ENCODE measurements at regions not wholly inside any gene's neighbourhood (a gene's known extent, or its start where the extent isn't known, plus 50 kb on each side); places are given as distances from the start of the nearest gene placed in this dataset.

DNA sequence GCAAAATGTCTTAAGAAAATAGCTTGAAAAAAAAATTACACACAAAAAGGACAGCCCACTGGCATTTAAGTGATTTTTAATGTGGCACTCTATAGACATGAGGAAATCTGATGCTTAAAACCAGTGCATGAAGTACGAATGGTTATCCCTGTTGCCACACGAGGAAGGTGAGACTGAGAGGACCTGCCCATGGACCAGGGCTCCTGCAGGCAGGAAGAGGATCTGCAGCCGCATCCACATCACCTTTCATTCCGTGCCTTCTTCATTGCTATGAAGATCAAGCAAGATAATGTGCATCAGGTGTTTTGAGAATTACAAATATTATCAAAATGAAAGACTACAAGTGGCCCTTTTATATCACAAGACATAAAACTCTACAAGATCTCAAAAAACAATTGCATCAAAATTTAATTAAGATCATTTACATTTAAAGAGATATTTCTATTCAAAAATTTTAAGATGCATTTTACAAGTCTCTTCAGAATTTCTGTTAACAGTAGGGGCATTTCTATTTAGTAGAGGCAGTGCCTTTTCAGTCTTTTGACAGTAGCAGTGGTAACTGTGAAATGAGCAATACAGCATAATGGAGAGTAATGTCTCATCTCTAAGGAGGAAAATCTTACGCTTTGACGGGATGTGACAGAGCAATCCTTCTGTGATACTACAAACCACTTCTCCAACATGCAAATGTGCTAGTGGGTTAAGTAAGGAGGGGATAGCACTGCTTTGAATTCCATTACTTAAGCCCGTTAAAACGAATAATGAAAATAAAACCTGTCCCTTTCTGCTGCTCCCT lies 83.4 kb downstream of the SLC5A7 start:
- Histone ChIP-seq H3K79me2 (ENCODE audit: control insufficient read depth, insufficient read depth, low read length) (no peaks in the 10 kb centered on the region), H3K27me3 (ENCODE audit: control insufficient read depth in 2 of 2, insufficient read depth in 2 of 2, low read length in 2 of 2) (no peaks in the 10 kb centered on the region), H3K4me3 (no peak overlapping the region), H4K20me1 (replicated peaks; ENCODE audit: control insufficient read depth, insufficient read depth, low read length) (no peaks in the 10 kb centered on the region; the same call in 1 of the 2 replicates), H3K36me3 (ENCODE audit: control insufficient read depth, insufficient read depth, low read length) (no peaks in the 10 kb centered on the region), H3K27ac (ENCODE audit: extremely low read depth, low read depth, low read length) (no peak overlapping the region), H3K4me2 (ENCODE audit: insufficient read depth, low read length) (no peak overlapping the region), H3K9ac (ENCODE audit: insufficient read depth in 1 of 2, low read depth in 2 of 2, low read length in 2 of 2) (no peak overlapping the region), H3K9me1 (ENCODE audit: control insufficient read depth, insufficient read depth, low read length) (no peaks in the 10 kb centered on the region), H2AFZ (ENCODE audit: low read depth, low read length) (no peak overlapping the region), H3K9me3 (replicated peaks; ENCODE audit: control insufficient read depth, insufficient read depth, low read depth, low read length) (no peaks in the 10 kb centered on the region), H3K4me1 (replicated peaks in 1 of 2; ENCODE audit: control insufficient read depth in 2 of 2, insufficient read depth in 2 of 2, low read length in 2 of 2) (no peaks in the 10 kb centered on the region)
- peak in 3 of 4 experiments; percentile 2 to 17 (median 17) for DNase-seq (ENCODE audit: extremely low read depth in 1 of 4, low spot score in 3 of 4)
- BruUV-seq (replicated peaks), result no TSS peak
- no peak for FAIRE-seq
- intact Hi-C loops (cut with micrococcal nuclease), result no loop called here
- no peak for ATAC-seq
- ChIA-PET CTCF (ENCODE audit: low intra/inter-chr PET ratio) (no interaction called here), POLR2A (no interaction called here)
- TF ChIP-seq, protein P1, sequence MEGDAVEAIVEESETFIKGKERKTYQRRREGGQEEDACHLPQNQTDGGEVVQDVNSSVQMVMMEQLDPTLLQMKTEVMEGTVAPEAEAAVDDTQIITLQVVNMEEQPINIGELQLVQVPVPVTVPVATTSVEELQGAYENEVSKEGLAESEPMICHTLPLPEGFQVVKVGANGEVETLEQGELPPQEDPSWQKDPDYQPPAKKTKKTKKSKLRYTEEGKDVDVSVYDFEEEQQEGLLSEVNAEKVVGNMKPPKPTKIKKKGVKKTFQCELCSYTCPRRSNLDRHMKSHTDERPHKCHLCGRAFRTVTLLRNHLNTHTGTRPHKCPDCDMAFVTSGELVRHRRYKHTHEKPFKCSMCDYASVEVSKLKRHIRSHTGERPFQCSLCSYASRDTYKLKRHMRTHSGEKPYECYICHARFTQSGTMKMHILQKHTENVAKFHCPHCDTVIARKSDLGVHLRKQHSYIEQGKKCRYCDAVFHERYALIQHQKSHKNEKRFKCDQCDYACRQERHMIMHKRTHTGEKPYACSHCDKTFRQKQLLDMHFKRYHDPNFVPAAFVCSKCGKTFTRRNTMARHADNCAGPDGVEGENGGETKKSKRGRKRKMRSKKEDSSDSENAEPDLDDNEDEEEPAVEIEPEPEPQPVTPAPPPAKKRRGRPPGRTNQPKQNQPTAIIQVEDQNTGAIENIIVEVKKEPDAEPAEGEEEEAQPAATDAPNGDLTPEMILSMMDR (IDR thresholded peaks at IDR 0.05 in 2 of 3, conservative IDR thresholded peaks at IDR 0.05 in 1 of 3; ENCODE audit: insufficient read depth in 2 of 3, low read depth in 1 of 3, low read length in 3 of 3), result 0 out of 6 replicates have a peak, but pooled peaks of 1 of the 3 experiments have one; percentile 13
- TF ChIP-seq, protein P2, sequence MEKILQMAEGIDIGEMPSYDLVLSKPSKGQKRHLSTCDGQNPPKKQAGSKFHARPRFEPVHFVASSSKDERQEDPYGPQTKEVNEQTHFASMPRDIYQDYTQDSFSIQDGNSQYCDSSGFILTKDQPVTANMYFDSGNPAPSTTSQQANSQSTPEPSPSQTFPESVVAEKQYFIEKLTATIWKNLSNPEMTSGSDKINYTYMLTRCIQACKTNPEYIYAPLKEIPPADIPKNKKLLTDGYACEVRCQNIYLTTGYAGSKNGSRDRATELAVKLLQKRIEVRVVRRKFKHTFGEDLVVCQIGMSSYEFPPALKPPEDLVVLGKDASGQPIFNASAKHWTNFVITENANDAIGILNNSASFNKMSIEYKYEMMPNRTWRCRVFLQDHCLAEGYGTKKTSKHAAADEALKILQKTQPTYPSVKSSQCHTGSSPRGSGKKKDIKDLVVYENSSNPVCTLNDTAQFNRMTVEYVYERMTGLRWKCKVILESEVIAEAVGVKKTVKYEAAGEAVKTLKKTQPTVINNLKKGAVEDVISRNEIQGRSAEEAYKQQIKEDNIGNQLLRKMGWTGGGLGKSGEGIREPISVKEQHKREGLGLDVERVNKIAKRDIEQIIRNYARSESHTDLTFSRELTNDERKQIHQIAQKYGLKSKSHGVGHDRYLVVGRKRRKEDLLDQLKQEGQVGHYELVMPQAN (IDR thresholded peaks at IDR 0.05; ENCODE audit: borderline replicate concordance), result no peak
- TF ChIP-seq SIN3B (IDR thresholded peaks at IDR 0.05; ENCODE audit: low read depth) (no peak), ZNF785 (CRISPR knock-in tag; IDR thresholded peaks at IDR 0.05) (no peak)
- TF ChIP-seq, protein P3, sequence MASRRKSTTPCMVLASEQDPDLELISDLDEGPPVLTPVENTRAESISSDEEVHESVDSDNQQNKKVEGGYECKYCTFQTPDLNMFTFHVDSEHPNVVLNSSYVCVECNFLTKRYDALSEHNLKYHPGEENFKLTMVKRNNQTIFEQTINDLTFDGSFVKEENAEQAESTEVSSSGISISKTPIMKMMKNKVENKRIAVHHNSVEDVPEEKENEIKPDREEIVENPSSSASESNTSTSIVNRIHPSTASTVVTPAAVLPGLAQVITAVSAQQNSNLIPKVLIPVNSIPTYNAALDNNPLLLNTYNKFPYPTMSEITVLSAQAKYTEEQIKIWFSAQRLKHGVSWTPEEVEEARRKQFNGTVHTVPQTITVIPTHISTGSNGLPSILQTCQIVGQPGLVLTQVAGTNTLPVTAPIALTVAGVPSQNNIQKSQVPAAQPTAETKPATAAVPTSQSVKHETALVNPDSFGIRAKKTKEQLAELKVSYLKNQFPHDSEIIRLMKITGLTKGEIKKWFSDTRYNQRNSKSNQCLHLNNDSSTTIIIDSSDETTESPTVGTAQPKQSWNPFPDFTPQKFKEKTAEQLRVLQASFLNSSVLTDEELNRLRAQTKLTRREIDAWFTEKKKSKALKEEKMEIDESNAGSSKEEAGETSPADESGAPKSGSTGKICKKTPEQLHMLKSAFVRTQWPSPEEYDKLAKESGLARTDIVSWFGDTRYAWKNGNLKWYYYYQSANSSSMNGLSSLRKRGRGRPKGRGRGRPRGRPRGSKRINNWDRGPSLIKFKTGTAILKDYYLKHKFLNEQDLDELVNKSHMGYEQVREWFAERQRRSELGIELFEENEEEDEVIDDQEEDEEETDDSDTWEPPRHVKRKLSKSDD (conservative IDR thresholded peaks at IDR 0.05; ENCODE audit: low read length), result no peak
- 0% methylated on average over 8 of the region's 8 CpGs for WGBS (ENCODE audit: insufficient coverage, low coverage, missing lambda C conversion rate)
- in situ Hi-C loops (cut with MboI), result no loop called here
